ENCODE measurements at regions not wholly inside any gene's neighbourhood (a gene's known extent, or its start where the extent isn't known, plus 50 kb on each side); places are given as distances from the start of the nearest gene placed in this dataset.

DNA sequence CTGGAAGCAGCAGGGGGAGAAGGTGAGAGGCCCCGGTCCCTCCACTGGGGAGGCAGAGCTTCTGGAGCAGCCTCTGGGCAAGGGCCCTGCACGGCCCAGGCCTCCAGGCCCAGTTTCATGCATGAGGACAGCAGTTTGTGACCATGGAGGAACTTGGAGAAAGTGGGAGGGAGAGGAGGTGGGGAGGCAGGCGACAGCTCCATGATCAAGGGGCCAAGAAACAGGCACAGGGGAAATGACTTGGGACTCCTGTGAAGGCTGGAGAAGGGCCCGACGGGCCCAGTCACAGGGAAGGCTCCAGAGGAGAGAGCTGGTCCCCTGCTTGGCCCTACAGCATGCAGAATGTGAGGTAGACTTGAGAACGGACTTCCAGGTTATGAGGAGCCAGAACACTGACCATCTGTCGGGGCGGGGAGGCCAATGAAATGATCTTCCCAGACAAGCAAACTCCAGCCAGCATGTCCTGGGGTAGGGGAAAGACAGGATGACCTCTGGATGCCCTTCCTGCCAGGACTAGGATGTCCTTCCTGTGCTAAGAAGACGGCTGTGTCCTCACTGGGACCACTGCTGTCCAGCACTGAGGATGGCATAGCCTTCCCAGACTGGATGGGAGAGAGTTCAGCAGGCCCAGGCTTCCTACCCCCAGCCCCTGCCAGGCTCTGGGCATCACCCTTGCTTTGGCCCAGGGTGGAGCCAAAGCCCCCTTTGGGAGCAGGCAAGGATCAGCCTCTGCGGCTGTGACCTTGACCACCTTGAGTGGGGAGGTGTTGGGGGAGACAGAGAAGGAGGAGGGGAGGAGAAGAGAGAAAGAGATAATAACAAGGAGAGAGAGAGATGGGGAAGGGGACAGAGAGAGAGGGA lies 548.2 kb downstream of the PTPRU start:
- H3K9ac ChIP-seq (ENCODE audit: low read length) = no peak overlapping the region
- no peaks in the 10 kb centered on the region for H3K79me2 ChIP-seq (replicated peaks; ENCODE audit: insufficient read depth, low read length)
- no peaks in the 10 kb centered on the region for H4K20me1 ChIP-seq (ENCODE audit: insufficient read depth)
- H3K9me3 ChIP-seq (ENCODE audit: low read length) = no peaks in the 10 kb centered on the region
- no peak for TF ChIP-seq EZH2 (IDR thresholded peaks at IDR 0.05; ENCODE audit: borderline replicate concordance, insufficient read depth, low read length, poor library complexity, severe bottlenecking)
- no peaks in the 10 kb centered on the region for H3K36me3 ChIP-seq (ENCODE audit: insufficient read depth, low read length)
- no peak overlapping the region for H3K27ac ChIP-seq (ENCODE audit: low read length)
- H3K27me3 ChIP-seq (ENCODE audit: insufficient read depth, low read depth, low read length) = no peaks in the 10 kb centered on the region
- no peaks in the 10 kb centered on the region for H3F3A ChIP-seq (ENCODE audit: insufficient read depth, low read length, poor library complexity, severe bottlenecking)
- no peak overlapping the region for H3K4me2 ChIP-seq (ENCODE audit: low read length)
- no peaks in the 10 kb centered on the region for H3K9me2 ChIP-seq (ENCODE audit: insufficient read depth, low read length)
- H3K4me3 ChIP-seq (ENCODE audit: low read length) = no peak overlapping the region
- H2AFZ ChIP-seq (ENCODE audit: low read depth, low read length) = no peak overlapping the region

GRCh38 chr1:29783508-29784275 lies 547.4 kb downstream of the PTPRU start:
- H3K9me3 ChIP-seq (ENCODE audit: low read length) = no peaks in the 10 kb centered on the region
- H3F3A ChIP-seq (ENCODE audit: insufficient read depth, low read length, poor library complexity, severe bottlenecking) = no peaks in the 10 kb centered on the region
- no peak overlapping the region for H3K4me2 ChIP-seq (ENCODE audit: low read length)
- no peaks in the 10 kb centered on the region for H3K36me3 ChIP-seq (ENCODE audit: insufficient read depth, low read length)
- no peak overlapping the region for H3K4me3 ChIP-seq (ENCODE audit: low read length)
- no peak overlapping the region for H3K9ac ChIP-seq (ENCODE audit: low read length)
- H3K27me3 ChIP-seq (ENCODE audit: insufficient read depth, low read depth, low read length) = no peaks in the 10 kb centered on the region
- H2AFZ ChIP-seq (ENCODE audit: low read depth, low read length) = no peak overlapping the region
- H3K27ac ChIP-seq (ENCODE audit: low read length) = no peak overlapping the region
- no peak for TF ChIP-seq EP300 (conservative IDR thresholded peaks at IDR 0.05; ENCODE audit: poor library complexity, severe bottlenecking)
- no peak for TF ChIP-seq EZH2 (IDR thresholded peaks at IDR 0.05; ENCODE audit: borderline replicate concordance, insufficient read depth, low read length, poor library complexity, severe bottlenecking)
- TF ChIP-seq MXI1 (conservative IDR thresholded peaks at IDR 0.05; ENCODE audit: poor library complexity, severe bottlenecking) = no peak
- TF ChIP-seq TAF1 (IDR thresholded peaks at IDR 0.05; ENCODE audit: low read depth) = no peak
- TF ChIP-seq SMC3 (conservative IDR thresholded peaks at IDR 0.05; ENCODE audit: poor library complexity) = no peak
- TF ChIP-seq, protein P1, sequence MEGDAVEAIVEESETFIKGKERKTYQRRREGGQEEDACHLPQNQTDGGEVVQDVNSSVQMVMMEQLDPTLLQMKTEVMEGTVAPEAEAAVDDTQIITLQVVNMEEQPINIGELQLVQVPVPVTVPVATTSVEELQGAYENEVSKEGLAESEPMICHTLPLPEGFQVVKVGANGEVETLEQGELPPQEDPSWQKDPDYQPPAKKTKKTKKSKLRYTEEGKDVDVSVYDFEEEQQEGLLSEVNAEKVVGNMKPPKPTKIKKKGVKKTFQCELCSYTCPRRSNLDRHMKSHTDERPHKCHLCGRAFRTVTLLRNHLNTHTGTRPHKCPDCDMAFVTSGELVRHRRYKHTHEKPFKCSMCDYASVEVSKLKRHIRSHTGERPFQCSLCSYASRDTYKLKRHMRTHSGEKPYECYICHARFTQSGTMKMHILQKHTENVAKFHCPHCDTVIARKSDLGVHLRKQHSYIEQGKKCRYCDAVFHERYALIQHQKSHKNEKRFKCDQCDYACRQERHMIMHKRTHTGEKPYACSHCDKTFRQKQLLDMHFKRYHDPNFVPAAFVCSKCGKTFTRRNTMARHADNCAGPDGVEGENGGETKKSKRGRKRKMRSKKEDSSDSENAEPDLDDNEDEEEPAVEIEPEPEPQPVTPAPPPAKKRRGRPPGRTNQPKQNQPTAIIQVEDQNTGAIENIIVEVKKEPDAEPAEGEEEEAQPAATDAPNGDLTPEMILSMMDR (IDR thresholded peaks at IDR 0.05; ENCODE audit: poor library complexity, severe bottlenecking) = no peak
- TF ChIP-seq REST (IDR thresholded peaks at IDR 0.05; ENCODE audit: borderline replicate concordance) = no peak
- no peak for TF ChIP-seq RAD21 (conservative IDR thresholded peaks at IDR 0.05)
- TF ChIP-seq POLR2AphosphoS5 (IDR thresholded peaks at IDR 0.05) = no peak
- no peaks in the 10 kb centered on the region for H3K9me2 ChIP-seq (ENCODE audit: insufficient read depth, low read length)
- H3K79me2 ChIP-seq (replicated peaks; ENCODE audit: insufficient read depth, low read length) = no peaks in the 10 kb centered on the region
- H4K20me1 ChIP-seq (ENCODE audit: insufficient read depth) = no peaks in the 10 kb centered on the region

Data from neural cell (in vitro differentiated cells).